ENCODE measurements at regions not wholly inside any gene's neighbourhood (a gene's known extent, or its start where the extent isn't known, plus 50 kb on each side); places are given as distances from the start of the nearest gene placed in this dataset.
A peak's percentile ranks its signal among the peaks of the same experiment; 100 is the strongest.
"Not testable (repeated sequence)": the region's sequence is repeated elsewhere in the genome, so short reads cannot be mapped to it uniquely, and the experiment has no call there.

DNA sequence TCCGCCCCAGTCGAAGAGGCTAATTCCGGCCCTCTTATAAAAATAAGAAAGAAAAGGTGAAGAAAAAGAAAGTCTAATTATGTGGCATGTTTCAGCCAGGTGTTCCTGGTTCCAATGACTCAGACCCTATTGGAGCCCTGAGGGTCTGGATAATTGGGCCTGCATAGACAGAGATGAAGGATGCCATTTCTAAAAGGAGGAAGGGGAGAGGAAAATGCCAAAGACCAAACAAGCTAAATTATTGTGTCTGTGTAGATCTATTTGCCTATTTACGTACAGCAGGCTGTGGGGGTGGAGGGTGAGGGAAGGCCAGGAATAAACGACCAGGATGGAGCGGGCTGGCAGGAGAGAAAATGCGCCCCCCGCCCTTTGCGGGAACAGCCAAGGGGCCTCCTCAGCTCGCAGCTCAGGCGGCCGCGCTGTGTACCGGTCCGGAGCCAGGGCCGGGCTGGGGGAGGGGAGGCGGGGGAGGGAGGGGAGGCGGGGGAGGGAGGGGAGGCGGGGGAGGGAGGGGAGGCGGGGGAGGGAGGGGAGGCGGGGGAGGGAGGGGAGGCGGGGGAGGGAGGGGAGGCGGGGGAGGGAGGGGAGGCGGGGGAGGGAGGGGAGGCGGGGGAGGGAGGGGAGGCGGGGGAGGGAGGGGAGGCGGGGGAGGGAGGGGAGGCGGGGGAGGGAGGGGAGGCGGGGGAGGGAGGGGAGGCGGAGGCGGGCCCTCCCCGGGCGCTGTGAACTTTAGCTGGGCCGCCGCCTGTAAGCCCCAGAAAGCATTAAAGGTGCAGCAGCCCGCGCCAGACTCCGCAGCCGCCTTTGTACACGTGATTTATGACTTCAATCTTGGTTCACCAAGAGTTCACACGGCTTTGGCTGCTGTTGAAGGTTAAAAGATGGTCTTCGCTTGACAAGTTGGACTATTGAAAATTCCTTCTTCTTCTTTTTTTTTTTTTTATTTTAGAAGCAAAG, 113.0 kb upstream of the FOXD4L5 start:
- H3K27ac ChIP-seq (ENCODE audit: low read depth, low read length); POLR2A ChIA-PET; BruUV-seq (replicated peaks); H3K9me3 ChIP-seq (ENCODE audit: control insufficient read depth in 1 of 2, insufficient read depth in 1 of 2, low read depth in 1 of 2, low read length in 2 of 2); intact Hi-C loops (cut with micrococcal nuclease); H4K20me1 ChIP-seq (ENCODE audit: insufficient read depth); H3K9ac ChIP-seq (ENCODE audit: low read length); H3K79me2 ChIP-seq (ENCODE audit: insufficient read depth, low read length); H3K4me3 ChIP-seq (replicated peaks in 1 of 2; ENCODE audit: low read depth in 1 of 2, low read length in 2 of 2); H3K36me3 ChIP-seq (ENCODE audit: control insufficient read depth in 1 of 2, insufficient read depth in 2 of 2, low read length in 2 of 2); CTCF ChIA-PET; H3K27me3 ChIP-seq (ENCODE audit: insufficient read depth, low read length); RAD21 ChIA-PET (ENCODE audit: low non-redundant PET in 1 of 2, low total read pairs in 2 of 2, uncharacterized antibody in 2 of 2, unreplicated experiment in 2 of 2); H3K9me2 ChIP-seq (ENCODE audit: insufficient read depth); H2AFZ ChIP-seq (ENCODE audit: low read depth, low read length, poor library complexity, severe bottlenecking): not testable (repeated sequence)
- peak; percentile 65 for ATAC-seq
- Histone ChIP-seq H3K4me2 (ENCODE audit: low read length) (peak overlapping the region; percentile 44), H3K4me1 (ENCODE audit: control insufficient read depth in 1 of 2, insufficient read depth in 2 of 2, low read length in 2 of 2) (peaks cover 6 to 14% of the 10 kb centered on the region in 2 experiments; a peak in 3 of 4 replicates)
- DNase-seq (ENCODE audit: low read depth, low spot score): peak; percentile 18

DNA sequence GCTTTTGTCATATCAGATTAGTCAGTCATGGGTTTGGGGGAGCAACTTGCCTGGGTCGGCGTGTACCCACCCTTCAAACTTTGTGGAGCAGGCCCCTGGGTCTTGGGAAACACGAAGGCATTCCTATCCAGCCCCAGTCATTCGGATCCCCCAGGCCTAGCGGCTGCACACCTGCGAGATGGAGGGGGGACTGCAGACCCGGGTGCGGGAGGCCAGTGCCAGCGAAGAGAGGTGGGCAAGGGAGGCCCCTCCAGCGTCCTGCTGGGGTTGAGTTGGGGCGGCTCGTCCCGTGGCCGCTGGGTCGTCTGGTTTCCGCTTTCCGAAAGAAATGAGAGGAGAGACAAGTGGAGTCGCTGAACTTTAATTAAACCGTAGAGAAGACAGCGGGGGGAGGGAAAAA, 112.2 kb upstream of the FOXD4L5 start:
- H3K27me3 ChIP-seq (ENCODE audit: insufficient read depth, low read length); CTCF ChIA-PET; H4K20me1 ChIP-seq (ENCODE audit: insufficient read depth); intact Hi-C loops (cut with micrococcal nuclease); H3K4me3 ChIP-seq (replicated peaks in 1 of 2; ENCODE audit: low read depth in 1 of 2, low read length in 2 of 2); ATAC-seq; H3K36me3 ChIP-seq (ENCODE audit: control insufficient read depth in 1 of 2, insufficient read depth in 2 of 2, low read length in 2 of 2); H3K27ac ChIP-seq (ENCODE audit: low read depth, low read length); H3K9ac ChIP-seq (ENCODE audit: low read length); RAD21 ChIA-PET (ENCODE audit: low non-redundant PET in 1 of 2, low total read pairs in 2 of 2, uncharacterized antibody in 2 of 2, unreplicated experiment in 2 of 2); H3K9me2 ChIP-seq (ENCODE audit: insufficient read depth); DNase-seq (ENCODE audit: low read depth, low spot score); H2AFZ ChIP-seq (ENCODE audit: low read depth, low read length, poor library complexity, severe bottlenecking); POLR2A ChIA-PET; H3K9me3 ChIP-seq (ENCODE audit: control insufficient read depth in 1 of 2, insufficient read depth in 1 of 2, low read depth in 1 of 2, low read length in 2 of 2); BruUV-seq (replicated peaks); H3K79me2 ChIP-seq (ENCODE audit: insufficient read depth, low read length); H3K4me2 ChIP-seq (ENCODE audit: low read length): not testable (repeated sequence)
- peaks cover 6 to 14% of the 10 kb centered on the region in 2 experiments; a peak in 3 of 4 replicates for H3K4me1 ChIP-seq (ENCODE audit: control insufficient read depth in 1 of 2, insufficient read depth in 2 of 2, low read length in 2 of 2)

DNA sequence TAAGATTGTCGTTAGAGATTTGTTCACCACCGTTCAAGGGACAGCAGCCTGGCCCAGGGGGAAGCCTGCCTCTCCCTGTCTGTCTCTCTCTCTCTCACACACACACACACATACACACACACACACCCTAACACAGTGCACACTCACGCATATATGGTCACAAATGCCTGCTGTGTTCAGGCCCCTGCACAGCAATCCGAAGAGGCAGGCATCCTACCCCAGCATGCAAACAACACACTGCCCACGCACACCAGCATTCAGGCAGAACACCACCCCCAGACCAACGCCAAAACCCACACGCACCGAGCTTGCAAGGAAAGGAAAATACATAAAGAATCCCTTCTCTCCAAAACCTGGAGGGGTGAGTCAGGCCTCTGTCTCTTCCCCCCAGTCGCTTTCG, 111.6 kb upstream of the FOXD4L5 start:
- H3K27me3 ChIP-seq (ENCODE audit: insufficient read depth, low read length); H3K4me2 ChIP-seq (ENCODE audit: low read length); CTCF ChIA-PET; H3K79me2 ChIP-seq (ENCODE audit: insufficient read depth, low read length); intact Hi-C loops (cut with micrococcal nuclease); H3K4me3 ChIP-seq (replicated peaks in 1 of 2; ENCODE audit: low read depth in 1 of 2, low read length in 2 of 2); ATAC-seq; H3K9me2 ChIP-seq (ENCODE audit: insufficient read depth); BruUV-seq (replicated peaks); H4K20me1 ChIP-seq (ENCODE audit: insufficient read depth); DNase-seq (ENCODE audit: low read depth, low spot score); POLR2A ChIA-PET; H3K27ac ChIP-seq (ENCODE audit: low read depth, low read length); H2AFZ ChIP-seq (ENCODE audit: low read depth, low read length, poor library complexity, severe bottlenecking); H3K9me3 ChIP-seq (ENCODE audit: control insufficient read depth in 1 of 2, insufficient read depth in 1 of 2, low read depth in 1 of 2, low read length in 2 of 2); RAD21 ChIA-PET (ENCODE audit: low non-redundant PET in 1 of 2, low total read pairs in 2 of 2, uncharacterized antibody in 2 of 2, unreplicated experiment in 2 of 2); H3K9ac ChIP-seq (ENCODE audit: low read length); H3K36me3 ChIP-seq (ENCODE audit: control insufficient read depth in 1 of 2, insufficient read depth in 2 of 2, low read length in 2 of 2): not testable (repeated sequence)
- H3K4me1 ChIP-seq (ENCODE audit: control insufficient read depth in 1 of 2, insufficient read depth in 2 of 2, low read length in 2 of 2): peaks cover 6 to 14% of the 10 kb centered on the region in 2 experiments; a peak in 3 of 4 replicates

DNA sequence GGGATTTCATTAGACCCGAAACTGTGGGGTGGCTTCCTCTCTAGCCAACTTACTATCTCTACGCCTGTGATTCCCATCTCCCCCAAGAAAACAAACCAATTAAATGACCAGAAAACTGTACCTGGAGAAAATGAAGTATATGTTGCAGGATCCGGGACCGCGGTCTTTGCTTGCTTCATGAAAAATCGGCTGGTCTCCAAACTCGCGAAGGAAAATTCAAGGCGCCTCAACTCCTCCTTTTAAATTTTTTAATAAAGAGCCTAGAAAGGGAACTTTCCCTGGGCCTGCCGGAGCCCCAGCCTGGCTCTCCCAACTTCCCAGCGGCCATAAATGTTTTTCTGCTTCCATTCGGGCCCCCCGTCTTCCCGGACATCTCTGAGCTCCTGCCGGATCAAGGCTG, 110.8 kb upstream of the FOXD4L5 start:
- H2AFZ ChIP-seq (ENCODE audit: low read depth, low read length, poor library complexity, severe bottlenecking); H3K27ac ChIP-seq (ENCODE audit: low read depth, low read length); H3K36me3 ChIP-seq (ENCODE audit: control insufficient read depth in 1 of 2, insufficient read depth in 2 of 2, low read length in 2 of 2); RAD21 ChIA-PET (ENCODE audit: low non-redundant PET in 1 of 2, low total read pairs in 2 of 2, uncharacterized antibody in 2 of 2, unreplicated experiment in 2 of 2); H3K4me3 ChIP-seq (replicated peaks in 1 of 2; ENCODE audit: low read depth in 1 of 2, low read length in 2 of 2); H4K20me1 ChIP-seq (ENCODE audit: insufficient read depth); H3K9ac ChIP-seq (ENCODE audit: low read length); DNase-seq (ENCODE audit: low read depth, low spot score); intact Hi-C loops (cut with micrococcal nuclease); H3K79me2 ChIP-seq (ENCODE audit: insufficient read depth, low read length); H3K27me3 ChIP-seq (ENCODE audit: insufficient read depth, low read length); BruUV-seq (replicated peaks); POLR2A ChIA-PET; H3K9me3 ChIP-seq (ENCODE audit: control insufficient read depth in 1 of 2, insufficient read depth in 1 of 2, low read depth in 1 of 2, low read length in 2 of 2); CTCF ChIA-PET; H3K9me2 ChIP-seq (ENCODE audit: insufficient read depth); H3K4me2 ChIP-seq (ENCODE audit: low read length); ATAC-seq: not testable (repeated sequence)
- peaks cover 6 to 14% of the 10 kb centered on the region in 2 experiments; a peak in 3 of 4 replicates for H3K4me1 ChIP-seq (ENCODE audit: control insufficient read depth in 1 of 2, insufficient read depth in 2 of 2, low read length in 2 of 2)
